SK-N-SH (cell line): ENCODE measurements at regions not wholly inside any gene's neighbourhood (a gene's known extent, or its start where the extent isn't known, plus 50 kb on each side); places are given as distances from the start of the nearest gene placed in this dataset.

ENCODE experiments used
- CTCF ChIA-PET: fragments of 300-600, 350-600 bp; formaldehyde crosslinking; extraction: SDS; loops from one replicate; lab custom pipeline; 2021; lab: Yijun Ruan, JAX
- POLR2A ChIA-PET: fragments of 350-600 bp; sonication (Branson Sonifier 250); formaldehyde crosslinking; extraction: SDS; loops from one replicate; lab custom pipeline; 2020; ENCODE audit warnings: antibody characterized with exemption, inconsistent platforms; lab: Yijun Ruan, JAX
- DNase-seq: peaks from one replicate; pipeline ENCODE4 v3.0.0; 2012
- H2AFZ ChIP-seq: fragments of 200-600 bp; sonication (generic); 2 replicates; pipeline ENCODE4 v1.8.1; 2016; ENCODE audit warnings: antibody characterized with exemption, mild to moderate bottlenecking, low read depth
- H3F3A ChIP-seq: fragments of 200-600 bp; sonication (generic); replicated peaks from 2 replicates; pipeline ENCODE3; 2016; ENCODE audit warnings: antibody characterized with exemption, mild to moderate bottlenecking; ENCODE audit not compliant: insufficient read depth
- H3K27ac ChIP-seq, 2 experiments: fragments of 200-500 bp in 1 of 2; fragments of 200-600 bp in 1 of 2; sonication (Bioruptor generic) in 1 of 2; sonication (generic), shearing (Covaris generic) in 1 of 2; 2 replicates each; pipeline versions ENCODE4 v1.5.1 to v1.6.1; 2014 to 2016; ENCODE audit warnings: low read depth in 2 of 2, inconsistent platforms in 1 of 2, low read length in 1 of 2, mild to moderate bottlenecking in 1 of 2, mixed read lengths in 1 of 2
- H3K27me3 ChIP-seq: fragments of 200-600 bp; sonication (generic), shearing (Covaris generic); 2 replicates; pipeline ENCODE4 v1.6.1; 2016; ENCODE audit warnings: mixed run types; ENCODE audit not compliant: insufficient read depth
- H3K36me3 ChIP-seq, 2 experiments: fragments of 200-500 bp in 1 of 2; fragments of 200-600 bp in 1 of 2; sonication (Bioruptor generic) in 1 of 2; sonication (generic) in 1 of 2; replicated peaks in 1 of 2; 2 replicates each; pipeline versions ENCODE3 to v1.5.1; 2014 to 2016; ENCODE audit warnings: low read length in 1 of 2, mild to moderate bottlenecking in 1 of 2; ENCODE audit not compliant: insufficient read depth in 2 of 2, control insufficient read depth in 1 of 2
- H3K4me1 ChIP-seq, 2 experiments: fragments of 200-500 bp in 1 of 2; fragments of 200-600 bp in 1 of 2; sonication (Bioruptor generic) in 1 of 2; sonication (generic), shearing (Covaris generic) in 1 of 2; 2 replicates each; pipeline versions ENCODE4 v1.5.1 to v1.6.1; 2014 to 2016; ENCODE audit warnings: low read depth in 1 of 2, low read length in 1 of 2, mixed run types in 1 of 2; ENCODE audit not compliant: insufficient read depth in 2 of 2, control insufficient read depth in 1 of 2
- H3K4me2 ChIP-seq: fragments of 200-600 bp; sonication (generic), shearing (Covaris generic); 2 replicates; pipeline ENCODE4 v1.6.1; 2017; ENCODE audit warnings: mixed run types
- H3K4me3 ChIP-seq, 2 experiments: fragments of 200-500 bp in 1 of 2; fragments of 200-600 bp in 1 of 2; sonication (Bioruptor generic) in 1 of 2; sonication (generic), shearing (Covaris generic) in 1 of 2; 2 replicates each; pipeline versions ENCODE4 v1.5.1 to v1.8.1; 2014 to 2016; ENCODE audit warnings: low read depth in 2 of 2, inconsistent platforms in 1 of 2, low read length in 1 of 2, mild to moderate bottlenecking in 1 of 2, mixed read lengths in 1 of 2, moderate library complexity in 1 of 2
- H3K79me2 ChIP-seq: fragments of 200-600 bp; sonication (generic); 2 replicates; pipeline ENCODE4 v1.8.1; 2017; ENCODE audit warnings: mild to moderate bottlenecking; ENCODE audit not compliant: insufficient read depth
- H3K9ac ChIP-seq: fragments of 200-600 bp; sonication (generic); 2 replicates; pipeline ENCODE4 v1.6.1; 2017; ENCODE audit warnings: mixed run types
- H3K9me2 ChIP-seq: fragments of 200-600 bp; sonication (generic); 2 replicates; pipeline ENCODE4 v1.6.1; 2017; ENCODE audit warnings: mixed run types
- H3K9me3 ChIP-seq: fragments of 200-600 bp; sonication (generic); 2 replicates; pipeline ENCODE4 v1.6.1; 2017; ENCODE audit warnings: mixed run types, mild to moderate bottlenecking, moderate library complexity
- H4K20me1 ChIP-seq: fragments of 200-600 bp; sonication (generic); 2 replicates; pipeline ENCODE4 v1.6.1; 2017; ENCODE audit warnings: mild to moderate bottlenecking, mixed run types; ENCODE audit not compliant: insufficient read depth
- EP300 ChIP-seq, 2 experiments: IDR thresholded peaks; 2 replicates each; pipeline versions ENCODE4 v1.4.0 to v1.6.1; 2012; ENCODE audit warnings: borderline replicate concordance in 1 of 2, low read depth in 1 of 2, low read length in 1 of 2
- EZH2phosphoT487 ChIP-seq: fragments of 200-600 bp; sonication (generic); IDR thresholded peaks from 2 replicates; pipeline ENCODE4 v1.6.1; 2017; ENCODE audit warnings: low read depth, mixed run types, mild to moderate bottlenecking, antibody characterized with exemption, moderate library complexity, borderline replicate concordance
- FOSL2 ChIP-seq: IDR thresholded peaks from 2 replicates; pipeline ENCODE4 v1.4.0; 2012; ENCODE audit warnings: low read depth, mild to moderate bottlenecking, moderate library complexity, borderline replicate concordance
- GATA2 ChIP-seq: sonication (generic); formaldehyde crosslinking; IDR thresholded peaks from 2 replicates; pipeline ENCODE4 v1.5.0; 2020; ENCODE audit warnings: mild to moderate bottlenecking, missing genetic modification reagents
- MAX ChIP-seq: IDR thresholded peaks from 2 replicates; pipeline ENCODE4 v1.4.0; 2012; ENCODE audit warnings: low read depth
- MEF2A ChIP-seq: IDR thresholded peaks from 2 replicates; pipeline ENCODE4 v1.4.0; 2012; ENCODE audit warnings: low read depth, borderline replicate concordance
- MXI1 ChIP-seq: IDR thresholded peaks from 2 replicates; pipeline ENCODE4 v1.6.1; 2012; ENCODE audit warnings: mild to moderate bottlenecking, low read depth, low read length, improper control_type of control experiment
- NFIC ChIP-seq: IDR thresholded peaks from 2 replicates; pipeline ENCODE4 v1.4.0; 2012; ENCODE audit warnings: borderline replicate concordance
- NRF1 ChIP-seq: IDR thresholded peaks from 2 replicates; pipeline ENCODE4 v1.6.1; 2012; ENCODE audit warnings: low read depth, mild to moderate bottlenecking, low read length
- POLR2AphosphoS5 ChIP-seq: IDR thresholded peaks from 2 replicates; pipeline ENCODE4 v1.6.1; 2012; ENCODE audit warnings: low read depth, low read length
- RAD21 ChIP-seq: IDR thresholded peaks from 2 replicates; pipeline ENCODE4 v1.6.1; 2012; ENCODE audit warnings: mild to moderate bottlenecking, low read length
- RFX5 ChIP-seq: IDR thresholded peaks from 2 replicates; pipeline ENCODE4 v1.6.1; 2012; ENCODE audit warnings: mild to moderate bottlenecking, improper control_type of control experiment, low read length
- SIN3A ChIP-seq: IDR thresholded peaks from 2 replicates; pipeline ENCODE4 v1.6.1; 2012; ENCODE audit warnings: low read depth, mild to moderate bottlenecking, low read length, moderate library complexity, borderline replicate concordance
- SMC3 ChIP-seq: IDR thresholded peaks from 2 replicates; pipeline ENCODE4 v1.6.1; 2012; ENCODE audit warnings: low read depth, low read length, improper control_type of control experiment
- TAF1 ChIP-seq: IDR thresholded peaks from 2 replicates; pipeline ENCODE4 v1.6.1; 2012; ENCODE audit warnings: low read depth, mild to moderate bottlenecking, low read length, moderate library complexity, borderline replicate concordance
- USF2 ChIP-seq: fragments of 150-350 bp; IDR thresholded peaks from 2 replicates; pipeline ENCODE4 v1.6.1; 2017; ENCODE audit warnings: antibody characterized with exemption, low read length, low read depth, borderline replicate concordance
- WGBS: methylation state at CpG from one replicate; pipeline ENCODE4 v1.1.6; 2017; ENCODE audit warnings: low lambda C conversion rate; 5-methylcytosine and 5-hydroxymethylcytosine counted together
- TF ChIP-seq, protein P1 (sequence below): IDR thresholded peaks from 2 replicates; pipeline ENCODE4 v1.4.0; 2012; ENCODE audit warnings: low read depth, borderline replicate concordance

DNA sequence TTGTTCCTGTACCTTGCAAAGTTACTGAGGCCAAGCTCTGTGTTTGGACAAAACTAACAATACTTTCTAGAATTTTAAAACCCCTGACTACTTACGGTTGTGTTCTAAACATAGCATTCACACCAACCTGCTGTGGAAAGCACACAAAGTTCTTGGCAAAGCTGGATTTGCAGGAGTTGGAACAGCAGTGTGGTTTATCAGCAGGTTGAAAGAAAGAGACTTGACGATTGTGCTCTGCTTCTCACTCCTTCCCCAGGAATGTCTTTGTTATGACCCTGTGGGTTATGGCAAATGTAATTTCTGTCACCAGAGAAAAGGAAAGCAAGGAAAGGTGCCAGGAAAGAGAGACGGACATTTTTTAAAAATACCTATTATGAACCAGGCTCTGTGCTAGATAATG, 165.5 kb upstream of the TGFBR2 start:
- H3K4me3 ChIP-seq = no peak overlapping the region
- H2AFZ ChIP-seq = no peak overlapping the region
- H3K9me3 ChIP-seq = no peaks in the 10 kb centered on the region
- H3F3A ChIP-seq = peaks cover 6% of the 10 kb centered on the region
- no peaks in the 10 kb centered on the region for H4K20me1 ChIP-seq
- ChIA-PET POLR2A (no interaction called here), CTCF (no interaction called here)
- WGBS = 82% methylated on average over 3 of the region's 3 CpGs
- no peak for TF ChIP-seq USF2
- no peak for TF ChIP-seq MEF2A
- no peak for TF ChIP-seq SIN3A
- TF ChIP-seq RFX5 = no peak
- TF ChIP-seq EZH2phosphoT487 = no peak
- no peak for TF ChIP-seq EP300 (IDR thresholded peaks at IDR 0.05; ENCODE audit: borderline replicate concordance in 1 of 2, low read depth in 1 of 2, low read length in 1 of 2)
- TF ChIP-seq, protein P1, sequence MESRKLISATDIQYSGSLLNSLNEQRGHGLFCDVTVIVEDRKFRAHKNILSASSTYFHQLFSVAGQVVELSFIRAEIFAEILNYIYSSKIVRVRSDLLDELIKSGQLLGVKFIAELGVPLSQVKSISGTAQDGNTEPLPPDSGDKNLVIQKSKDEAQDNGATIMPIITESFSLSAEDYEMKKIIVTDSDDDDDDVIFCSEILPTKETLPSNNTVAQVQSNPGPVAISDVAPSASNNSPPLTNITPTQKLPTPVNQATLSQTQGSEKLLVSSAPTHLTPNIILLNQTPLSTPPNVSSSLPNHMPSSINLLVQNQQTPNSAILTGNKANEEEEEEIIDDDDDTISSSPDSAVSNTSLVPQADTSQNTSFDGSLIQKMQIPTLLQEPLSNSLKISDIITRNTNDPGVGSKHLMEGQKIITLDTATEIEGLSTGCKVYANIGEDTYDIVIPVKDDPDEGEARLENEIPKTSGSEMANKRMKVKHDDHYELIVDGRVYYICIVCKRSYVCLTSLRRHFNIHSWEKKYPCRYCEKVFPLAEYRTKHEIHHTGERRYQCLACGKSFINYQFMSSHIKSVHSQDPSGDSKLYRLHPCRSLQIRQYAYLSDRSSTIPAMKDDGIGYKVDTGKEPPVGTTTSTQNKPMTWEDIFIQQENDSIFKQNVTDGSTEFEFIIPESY = no peak
- TF ChIP-seq FOSL2 = no peak
- TF ChIP-seq RAD21 = no peak
- no peak for TF ChIP-seq MXI1
- no peak for TF ChIP-seq NFIC
- TF ChIP-seq GATA2 (CRISPR knock-in tag) = no peak
- no peak for TF ChIP-seq TAF1
- no peak for TF ChIP-seq POLR2AphosphoS5
- TF ChIP-seq SMC3 = no peak
- no peak for TF ChIP-seq MAX
- TF ChIP-seq NRF1 = no peak
- H3K9ac ChIP-seq = no peak overlapping the region
- no peak overlapping the region for H3K4me2 ChIP-seq
- no peaks in the 10 kb centered on the region for H3K36me3 ChIP-seq
- H3K4me1 ChIP-seq = peaks cover 0 to 4% of the 10 kb centered on the region in 2 experiments; a peak in 1 of 4 replicates
- H3K9me2 ChIP-seq = no peaks in the 10 kb centered on the region
- no peaks in the 10 kb centered on the region for H3K79me2 ChIP-seq
- no peak for DNase-seq
- H3K27me3 ChIP-seq = no peaks in the 10 kb centered on the region
- no peak overlapping the region for H3K27ac ChIP-seq
